ENCODE measurements at regions not wholly inside any gene's neighbourhood (a gene's known extent, or its start where the extent isn't known, plus 50 kb on each side); places are given as distances from the start of the nearest gene placed in this dataset.
"Not testable (repeated sequence)": the region's sequence is repeated elsewhere in the genome, so short reads cannot be mapped to it uniquely, and the experiment has no call there.

DNA sequence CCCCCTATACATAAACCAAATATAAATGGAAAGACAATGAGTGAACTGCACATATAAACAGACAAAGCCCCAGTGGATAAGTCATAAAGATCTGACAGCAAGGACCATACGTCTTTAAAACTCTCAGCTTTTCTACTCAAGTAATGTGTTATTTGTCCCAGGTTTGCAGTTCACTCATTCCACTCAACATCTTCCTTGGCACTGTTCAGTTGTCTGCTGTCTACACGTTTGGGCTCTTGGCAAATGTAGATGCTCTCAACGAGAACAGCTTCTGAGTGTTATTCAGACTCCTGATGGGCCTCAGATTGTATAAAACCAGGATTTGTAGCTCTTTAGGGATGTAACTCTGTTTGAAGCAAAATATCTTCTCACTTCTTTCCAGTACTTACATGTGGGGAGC, 198.2 kb upstream of the SEMA6A start:
- no peaks in the 10 kb centered on the region for H3K36me3 ChIP-seq (ENCODE audit: control insufficient read depth, insufficient read depth, low read length)
- peak overlapping the region; percentile 78 for H3K56ac ChIP-seq (ENCODE audit: low read length)
- no peak overlapping the region for H3K4me3 ChIP-seq (ENCODE audit: low read length)
- H4K5ac ChIP-seq (ENCODE audit: low read length), result peak overlapping the region; percentile 59
- H2BK120ac ChIP-seq (ENCODE audit: low read depth, low read length), result peak overlapping the region; percentile 100
- peak overlapping the region; percentile 65 for H4K8ac ChIP-seq (ENCODE audit: low read depth, low read length)
- no peak overlapping the region for H3K4ac ChIP-seq (ENCODE audit: low read depth, low read length)
- H3K9ac ChIP-seq (ENCODE audit: low read length), result peak overlapping the region; percentile 20
- no peaks in the 10 kb centered on the region for H3K79me2 ChIP-seq (ENCODE audit: control insufficient read depth, insufficient read depth, low read length)
- H2BK5ac ChIP-seq (ENCODE audit: low read length), result peak overlapping the region; percentile 73
- H3K4me1 ChIP-seq (ENCODE audit: control insufficient read depth, low read depth, low read length), result peaks cover 19% of the 10 kb centered on the region
- H3K18ac ChIP-seq (ENCODE audit: low read length), result peak overlapping the region; percentile 97
- H3K79me1 ChIP-seq (ENCODE audit: low read length), result no peaks in the 10 kb centered on the region
- WGBS (ENCODE audit: extremely low coverage, insufficient coverage, low lambda C conversion rate), result no CpG with 5 or more reads among the region's 3 CpGs
- H3K4me2 ChIP-seq (ENCODE audit: low read length), result no peak overlapping the region
- no peaks in the 10 kb centered on the region for H3K27me3 ChIP-seq (ENCODE audit: insufficient read depth, low read length, poor library complexity)
- DNase-seq, result no peak
- H2BK15ac ChIP-seq (replicated peaks; ENCODE audit: low read depth), result peak overlapping the region; percentile 96
- H3K23ac ChIP-seq (ENCODE audit: low read length), result no peak overlapping the region
- H3K27ac ChIP-seq (ENCODE audit: low read depth, low read length), result peak overlapping the region; percentile 80
- peak overlapping the region; percentile 88 for H2AK5ac ChIP-seq (ENCODE audit: low read length)

DNA sequence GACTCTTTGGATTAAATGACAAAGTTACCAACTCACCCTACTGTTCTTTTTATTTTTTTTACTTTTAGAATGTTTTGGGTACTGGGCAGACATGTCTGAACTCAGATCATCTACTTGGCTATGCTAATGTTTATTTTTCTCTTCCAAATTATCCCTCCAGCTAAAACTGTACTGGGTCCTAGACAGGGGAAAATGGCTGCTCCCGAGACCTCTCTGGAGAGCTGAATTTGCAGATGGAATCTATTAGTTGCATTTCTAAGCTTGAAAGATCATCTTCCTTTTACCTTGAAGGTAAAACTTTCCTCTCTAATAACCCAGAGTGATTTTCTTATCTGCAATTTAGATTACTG, 197.5 kb upstream of the SEMA6A start:
- no peak for DNase-seq
- Histone ChIP-seq H2AK5ac (ENCODE audit: low read length) (no peak overlapping the region), H3K36me3 (ENCODE audit: control insufficient read depth, insufficient read depth, low read length) (no peaks in the 10 kb centered on the region), H3K9ac (ENCODE audit: low read length) (no peak overlapping the region), H3K4ac (ENCODE audit: low read depth, low read length) (no peak overlapping the region), H3K79me1 (ENCODE audit: low read length) (no peaks in the 10 kb centered on the region), H3K27me3 (ENCODE audit: insufficient read depth, low read length, poor library complexity) (no peaks in the 10 kb centered on the region), H2BK5ac (ENCODE audit: low read length) (no peak overlapping the region), H3K4me1 (ENCODE audit: control insufficient read depth, low read depth, low read length) (peaks cover 19% of the 10 kb centered on the region), H3K56ac (ENCODE audit: low read length) (no peak overlapping the region), H3K4me3 (ENCODE audit: low read length) (no peak overlapping the region), H3K4me2 (ENCODE audit: low read length) (no peak overlapping the region), H2BK120ac (ENCODE audit: low read depth, low read length) (peak overlapping the region; percentile 45), H3K23ac (ENCODE audit: low read length) (no peak overlapping the region), H4K8ac (ENCODE audit: low read depth, low read length) (no peak overlapping the region), H4K5ac (ENCODE audit: low read length) (no peak overlapping the region), H2BK15ac (replicated peaks; ENCODE audit: low read depth) (peak overlapping the region; percentile 92), H3K18ac (ENCODE audit: low read length) (peak overlapping the region; percentile 94), H3K27ac (ENCODE audit: low read depth, low read length) (no peak overlapping the region), H3K79me2 (ENCODE audit: control insufficient read depth, insufficient read depth, low read length) (no peaks in the 10 kb centered on the region)
- WGBS (ENCODE audit: extremely low coverage, insufficient coverage, low lambda C conversion rate), result no CpG with 5 or more reads among the region's 1 CpG

DNA sequence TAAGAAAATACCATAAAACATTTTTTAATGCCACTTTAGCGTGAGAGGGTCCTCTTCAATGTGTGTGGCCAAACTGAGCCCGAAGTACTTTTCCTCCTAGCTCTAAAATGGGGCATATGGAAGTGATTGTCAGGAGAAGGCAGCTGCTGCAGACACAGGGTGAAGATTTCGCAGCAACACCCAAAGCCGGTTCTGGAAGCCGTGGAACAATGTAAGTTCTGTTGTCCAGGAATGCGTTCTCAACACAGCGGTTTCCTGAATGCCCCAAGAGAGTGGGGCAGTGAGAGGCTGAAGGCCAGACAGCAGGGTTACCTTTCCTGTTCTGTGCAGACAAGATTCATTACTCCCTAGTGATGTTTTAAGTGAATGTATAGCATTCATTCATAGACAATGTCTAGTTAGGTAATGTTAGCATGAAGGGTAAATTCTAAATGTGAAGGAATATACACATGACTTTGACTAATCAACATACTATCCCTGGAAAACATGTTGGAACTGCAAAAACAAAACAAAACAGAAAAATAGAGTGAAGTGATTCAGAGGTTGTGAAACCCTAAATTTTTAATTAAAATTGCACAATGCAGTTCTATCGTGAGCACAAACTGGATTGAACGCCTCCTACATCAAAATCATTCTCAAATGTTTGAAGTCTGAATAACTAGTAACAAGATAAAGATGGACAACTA, 197.0 kb upstream of the SEMA6A start:
- H2BK120ac ChIP-seq (ENCODE audit: low read depth, low read length), result peak overlapping the region; percentile 5
- no CpG with 5 or more reads among the region's 9 CpGs for WGBS (ENCODE audit: extremely low coverage, insufficient coverage, low lambda C conversion rate)
- H2BK5ac ChIP-seq (ENCODE audit: low read length), result peak overlapping the region; percentile 74
- DNase-seq, result no peak
- no peaks in the 10 kb centered on the region for H3K79me1 ChIP-seq (ENCODE audit: low read length)
- peak overlapping the region; percentile 41 for H2AK5ac ChIP-seq (ENCODE audit: low read length)
- peak overlapping the region; percentile 74 for H3K56ac ChIP-seq (ENCODE audit: low read length)
- H3K4me3 ChIP-seq (ENCODE audit: low read length), result no peak overlapping the region
- H3K18ac ChIP-seq (ENCODE audit: low read length), result peak overlapping the region; percentile 33
- no peak overlapping the region for H3K4ac ChIP-seq (ENCODE audit: low read depth, low read length)
- no peak overlapping the region for H4K5ac ChIP-seq (ENCODE audit: low read length)
- no peak overlapping the region for H3K27ac ChIP-seq (ENCODE audit: low read depth, low read length)
- H3K4me2 ChIP-seq (ENCODE audit: low read length), result no peak overlapping the region
- no peaks in the 10 kb centered on the region for H3K36me3 ChIP-seq (ENCODE audit: control insufficient read depth, insufficient read depth, low read length)
- peak overlapping the region; percentile 18 for H3K9ac ChIP-seq (ENCODE audit: low read length)
- peak overlapping the region; percentile 92 for H2BK15ac ChIP-seq (replicated peaks; ENCODE audit: low read depth)
- H3K27me3 ChIP-seq (ENCODE audit: insufficient read depth, low read length, poor library complexity), result no peaks in the 10 kb centered on the region
- peaks cover 19% of the 10 kb centered on the region for H3K4me1 ChIP-seq (ENCODE audit: control insufficient read depth, low read depth, low read length)
- H3K79me2 ChIP-seq (ENCODE audit: control insufficient read depth, insufficient read depth, low read length), result no peaks in the 10 kb centered on the region
- peak overlapping the region; percentile 66 for H3K23ac ChIP-seq (ENCODE audit: low read length)
- H4K8ac ChIP-seq (ENCODE audit: low read depth, low read length), result no peak overlapping the region

DNA sequence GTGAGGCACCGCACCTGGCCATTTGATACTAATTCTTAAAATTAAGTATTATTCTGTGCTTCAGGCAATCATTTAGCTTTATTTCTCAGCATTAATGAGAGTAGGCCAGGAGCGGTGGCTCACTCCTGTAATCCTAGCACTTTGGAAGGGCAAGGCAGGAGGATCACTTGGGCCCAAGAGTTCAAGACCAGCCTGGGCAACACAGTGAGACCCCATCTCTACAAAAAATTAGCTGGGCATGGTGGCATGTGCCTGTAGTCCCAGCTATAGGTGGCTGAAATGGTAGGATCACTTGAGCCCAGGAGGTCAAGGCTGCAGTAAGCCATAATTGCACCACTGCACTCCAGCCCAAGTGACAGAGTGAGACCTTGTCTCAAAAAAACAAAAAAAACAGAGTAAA, 195.3 kb upstream of the SEMA6A start:
- H3K36me3 ChIP-seq (ENCODE audit: control insufficient read depth, insufficient read depth, low read length); H3K4me3 ChIP-seq (ENCODE audit: low read length); H4K8ac ChIP-seq (ENCODE audit: low read depth, low read length); H3K27me3 ChIP-seq (ENCODE audit: insufficient read depth, low read length, poor library complexity); H2AK5ac ChIP-seq (ENCODE audit: low read length); H3K56ac ChIP-seq (ENCODE audit: low read length); H3K27ac ChIP-seq (ENCODE audit: low read depth, low read length); H4K5ac ChIP-seq (ENCODE audit: low read length); H3K4ac ChIP-seq (ENCODE audit: low read depth, low read length); H3K9ac ChIP-seq (ENCODE audit: low read length); H2BK15ac ChIP-seq (replicated peaks; ENCODE audit: low read depth); H3K79me1 ChIP-seq (ENCODE audit: low read length); H3K4me2 ChIP-seq (ENCODE audit: low read length); H2BK5ac ChIP-seq (ENCODE audit: low read length); DNase-seq; H3K18ac ChIP-seq (ENCODE audit: low read length); H3K79me2 ChIP-seq (ENCODE audit: control insufficient read depth, insufficient read depth, low read length); H3K23ac ChIP-seq (ENCODE audit: low read length): not testable (repeated sequence)
- WGBS (ENCODE audit: extremely low coverage, insufficient coverage, low lambda C conversion rate), result no CpG with 5 or more reads among the region's 2 CpGs
- peak overlapping the region; percentile 51 for H2BK120ac ChIP-seq (ENCODE audit: low read depth, low read length)
- H3K4me1 ChIP-seq (ENCODE audit: control insufficient read depth, low read depth, low read length), result peaks cover 19% of the 10 kb centered on the region

DNA sequence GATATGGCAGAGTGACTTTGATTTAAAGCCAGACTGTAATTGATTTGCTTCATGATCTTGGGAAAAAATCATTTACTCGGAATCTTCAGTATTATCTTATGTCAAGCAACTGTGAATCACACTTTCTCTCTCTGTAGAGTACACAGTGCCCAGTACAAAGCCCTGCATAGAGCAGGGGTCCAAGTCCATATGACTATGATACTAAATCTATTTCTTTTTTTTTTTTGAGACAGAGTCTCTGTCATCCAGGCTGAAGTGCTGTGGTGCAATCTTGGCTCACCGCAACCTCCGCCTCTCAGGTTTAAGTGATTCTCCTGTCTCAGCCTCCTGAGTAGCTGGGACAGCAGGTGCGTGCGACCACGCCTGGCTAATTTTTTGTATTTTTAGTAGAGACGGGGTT, 194.8 kb upstream of the SEMA6A start:
- no peak overlapping the region for H3K4me3 ChIP-seq (ENCODE audit: low read length)
- H3K18ac ChIP-seq (ENCODE audit: low read length), result no peak overlapping the region
- no peak overlapping the region for H3K27ac ChIP-seq (ENCODE audit: low read depth, low read length)
- no peak overlapping the region for H3K9ac ChIP-seq (ENCODE audit: low read length)
- H3K79me2 ChIP-seq (ENCODE audit: control insufficient read depth, insufficient read depth, low read length), result no peaks in the 10 kb centered on the region
- H2BK120ac ChIP-seq (ENCODE audit: low read depth, low read length), result no peak overlapping the region
- peaks cover 16% of the 10 kb centered on the region for H3K4me1 ChIP-seq (ENCODE audit: control insufficient read depth, low read depth, low read length)
- H3K27me3 ChIP-seq (ENCODE audit: insufficient read depth, low read length, poor library complexity), result no peaks in the 10 kb centered on the region
- no CpG with 5 or more reads among the region's 7 CpGs for WGBS (ENCODE audit: extremely low coverage, insufficient coverage, low lambda C conversion rate)
- no peaks in the 10 kb centered on the region for H3K36me3 ChIP-seq (ENCODE audit: control insufficient read depth, insufficient read depth, low read length)
- H2BK15ac ChIP-seq (replicated peaks; ENCODE audit: low read depth), result peak overlapping the region; percentile 19
- H3K23ac ChIP-seq (ENCODE audit: low read length), result no peak overlapping the region
- DNase-seq, result no peak
- H3K56ac ChIP-seq (ENCODE audit: low read length), result no peak overlapping the region
- no peak overlapping the region for H2BK5ac ChIP-seq (ENCODE audit: low read length)
- no peak overlapping the region for H3K4me2 ChIP-seq (ENCODE audit: low read length)
- no peak overlapping the region for H4K5ac ChIP-seq (ENCODE audit: low read length)
- no peak overlapping the region for H2AK5ac ChIP-seq (ENCODE audit: low read length)
- no peak overlapping the region for H4K8ac ChIP-seq (ENCODE audit: low read depth, low read length)
- H3K79me1 ChIP-seq (ENCODE audit: low read length), result no peaks in the 10 kb centered on the region
- H3K4ac ChIP-seq (ENCODE audit: low read depth, low read length), result no peak overlapping the region

DNA sequence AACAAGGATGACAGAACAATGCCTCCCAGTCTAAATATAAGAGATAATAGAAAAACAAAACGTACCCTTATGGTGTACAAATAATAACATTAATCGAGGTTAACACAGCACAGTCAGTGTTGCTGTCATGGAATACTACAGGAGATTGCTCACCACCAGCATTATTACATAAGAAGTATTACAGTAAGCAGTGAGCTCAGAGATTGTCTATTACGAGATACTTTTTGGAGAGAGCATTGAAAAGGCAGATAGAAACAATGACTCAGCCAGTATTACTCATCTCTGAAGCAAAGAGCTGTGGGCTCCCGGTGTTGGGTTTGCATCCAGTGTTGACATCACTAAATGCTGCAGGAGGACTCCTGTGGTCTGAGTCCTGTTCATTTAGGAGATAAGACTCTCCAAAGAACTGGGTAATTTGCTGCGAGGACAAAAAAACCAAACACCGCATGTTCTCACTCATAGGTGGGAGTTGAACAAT, 191.9 kb upstream of the SEMA6A start:
- no CpG with 5 or more reads among the region's 6 CpGs for WGBS (ENCODE audit: extremely low coverage, insufficient coverage, low lambda C conversion rate)
- H3K4me1 ChIP-seq (ENCODE audit: control insufficient read depth, low read depth, low read length), result peaks cover 8% of the 10 kb centered on the region
- peak; percentile 90 for DNase-seq

More for the DNA sequence above, 191.9 kb upstream of the SEMA6A start:
- Histone ChIP-seq H3K23ac (ENCODE audit: low read length) (no peak overlapping the region), H3K27ac (ENCODE audit: low read depth, low read length) (no peak overlapping the region), H3K18ac (ENCODE audit: low read length) (no peak overlapping the region), H3K79me1 (ENCODE audit: low read length) (no peaks in the 10 kb centered on the region), H2BK15ac (replicated peaks; ENCODE audit: low read depth) (peak overlapping the region; percentile 19), H3K36me3 (ENCODE audit: control insufficient read depth, insufficient read depth, low read length) (no peaks in the 10 kb centered on the region), H2BK5ac (ENCODE audit: low read length) (no peak overlapping the region), H2BK120ac (ENCODE audit: low read depth, low read length) (no peak overlapping the region), H3K4me2 (ENCODE audit: low read length) (no peak overlapping the region), H3K27me3 (ENCODE audit: insufficient read depth, low read length, poor library complexity) (no peaks in the 10 kb centered on the region), H4K5ac (ENCODE audit: low read length) (no peak overlapping the region), H3K56ac (ENCODE audit: low read length) (no peak overlapping the region), H3K79me2 (ENCODE audit: control insufficient read depth, insufficient read depth, low read length) (no peaks in the 10 kb centered on the region), H2AK5ac (ENCODE audit: low read length) (no peak overlapping the region), H3K9ac (ENCODE audit: low read length) (no peak overlapping the region), H4K8ac (ENCODE audit: low read depth, low read length) (no peak overlapping the region), H3K4ac (ENCODE audit: low read depth, low read length) (no peak overlapping the region), H3K4me3 (ENCODE audit: low read length) (no peak overlapping the region)
